Adrenal gland (tissue), 9 donors: ENCODE measurements at regions not wholly inside any gene's neighbourhood (a gene's known extent, or its start where the extent isn't known, plus 50 kb on each side); places are given as distances from the start of the nearest gene placed in this dataset.
"Not testable (repeated sequence)": the region's sequence is repeated elsewhere in the genome, so short reads cannot be mapped to it uniquely, and the experiment has no call there.

Experiments
- DNase-seq, 7 donors: peaks; one replicate each; pipeline ENCODE4 v3.0.0-alpha.2; 2019 to 2020
- H3K27ac ChIP-seq, 5 donors: fragments of 200-600 bp; sonication (generic) in 4 of 5; 1 replicate in 3 of 5; 2 replicates in 2 of 5; pipeline versions ENCODE4 v1.5.1 to v1.8.0; 2016 to 2020; ENCODE audit warnings: mild to moderate bottlenecking in 1 of 5
- H3K27me3 ChIP-seq: fragments of 200-600 bp; 2 replicates; pipeline ENCODE4 v1.8.0; 2021
- H3K36me3 ChIP-seq, 2 donors: fragments of 200-600 bp; replicated peaks in 1 of 2; 1 replicate in 1 of 2; 2 replicates in 1 of 2; pipeline versions ENCODE4 v1.5.1 to v1.8.0; 2018 to 2022
- H3K4me1 ChIP-seq, 2 donors: fragments of 200-600 bp; replicated peaks in 1 of 2; 1 replicate in 1 of 2; 2 replicates in 1 of 2; pipeline versions ENCODE4 v1.5.1 to v1.8.0; 2018 to 2021
- H3K4me3 ChIP-seq, 4 donors: fragments of 200-600 bp; sonication (generic) in 3 of 4; one replicate each; pipeline ENCODE4 v1.5.1; 2016 to 2018
- H3K9me3 ChIP-seq, 3 donors: fragments of 200-600 bp; sonication (generic) in 1 of 3; replicated peaks in 1 of 3; 1 replicate in 2 of 3; 2 replicates in 1 of 3; pipeline versions ENCODE4 v1.5.1 to v1.8.0; 2016 to 2021
- POLR2A ChIP-seq, 2 donors: fragments of 450-650 bp; IDR thresholded peaks; one replicate each; pipeline ENCODE4 v1.6.1; 2017; ENCODE audit warnings: antibody characterized with exemption in 2 of 2, mild to moderate bottlenecking in 2 of 2, moderate library complexity in 1 of 2
- WGBS, 4 donors: extraction: QIAGEN DNeasy Blood & Tissue Kit in 2 of 4; methylation state at CpG; one replicate each; pipeline versions ENCODE4 v1.1.5 to v1.1.7; 2013 to 2017; 5-methylcytosine and 5-hydroxymethylcytosine counted together
- intact Hi-C, 2 donors: fragments of 100-400 bp; cut with DNase I; formaldehyde crosslinking; loops; one replicate each; pipeline versions ENCODE4 v1.14.1 to v1.15.0; 2022 to 2023
- TF ChIP-seq, protein P1 (sequence below), 6 experiments: fragments of 450-650 bp in 4 of 6; fragments of 200-600 bp in 2 of 6; sonication (generic) in 1 of 6; IDR thresholded peaks; 1 replicate in 5 of 6; 2 replicates in 1 of 6; pipeline versions ENCODE4 v1.5.1 to v1.8.0; 2016 to 2021; ENCODE audit warnings: antibody characterized with exemption in 6 of 6, mild to moderate bottlenecking in 2 of 6, moderate library complexity in 1 of 6
- donor health status: healthy with polysubstance abuse.
- donor health status: Bipolar disorder and iron deficiency.
- donor health status: DM: yes; HTN: yes; CAD: no.
- donor health status: DM: no; HTN: no; CAD: no.
- donor health status: DM: no; HTN: no; CAD: no.

DNA sequence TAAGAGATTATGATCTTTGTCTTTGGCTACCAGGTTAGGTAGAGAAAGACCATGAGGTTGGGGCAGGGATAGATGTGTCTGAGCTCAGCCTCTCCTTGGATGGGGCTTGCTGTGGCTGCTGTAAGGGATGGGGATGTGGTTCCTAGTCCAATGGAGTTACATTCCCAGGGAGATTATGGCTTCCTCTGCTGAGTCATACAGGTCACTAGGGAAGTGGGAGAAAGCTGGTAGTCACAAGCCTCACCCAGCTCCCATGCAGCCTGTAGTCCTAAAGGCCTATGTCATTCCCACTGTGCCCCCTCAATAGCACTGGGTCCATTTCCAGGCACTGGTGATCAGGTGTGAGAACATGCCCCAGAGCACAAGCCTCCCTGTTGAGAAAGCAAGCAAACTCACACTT lies 70.6 kb upstream of the CENPE start:
- intact Hi-C loops = no loop called here
- no peak for DNase-seq
- no peaks in the 10 kb centered on the region for H3K9me3 ChIP-seq
- H3K27me3 ChIP-seq = no peaks in the 10 kb centered on the region
- no peaks in the 10 kb centered on the region for H3K36me3 ChIP-seq
- H3K4me1 ChIP-seq = no peaks in the 10 kb centered on the region
- no peak for TF ChIP-seq POLR2A (IDR thresholded peaks at IDR 0.05)
- TF ChIP-seq, protein P1, sequence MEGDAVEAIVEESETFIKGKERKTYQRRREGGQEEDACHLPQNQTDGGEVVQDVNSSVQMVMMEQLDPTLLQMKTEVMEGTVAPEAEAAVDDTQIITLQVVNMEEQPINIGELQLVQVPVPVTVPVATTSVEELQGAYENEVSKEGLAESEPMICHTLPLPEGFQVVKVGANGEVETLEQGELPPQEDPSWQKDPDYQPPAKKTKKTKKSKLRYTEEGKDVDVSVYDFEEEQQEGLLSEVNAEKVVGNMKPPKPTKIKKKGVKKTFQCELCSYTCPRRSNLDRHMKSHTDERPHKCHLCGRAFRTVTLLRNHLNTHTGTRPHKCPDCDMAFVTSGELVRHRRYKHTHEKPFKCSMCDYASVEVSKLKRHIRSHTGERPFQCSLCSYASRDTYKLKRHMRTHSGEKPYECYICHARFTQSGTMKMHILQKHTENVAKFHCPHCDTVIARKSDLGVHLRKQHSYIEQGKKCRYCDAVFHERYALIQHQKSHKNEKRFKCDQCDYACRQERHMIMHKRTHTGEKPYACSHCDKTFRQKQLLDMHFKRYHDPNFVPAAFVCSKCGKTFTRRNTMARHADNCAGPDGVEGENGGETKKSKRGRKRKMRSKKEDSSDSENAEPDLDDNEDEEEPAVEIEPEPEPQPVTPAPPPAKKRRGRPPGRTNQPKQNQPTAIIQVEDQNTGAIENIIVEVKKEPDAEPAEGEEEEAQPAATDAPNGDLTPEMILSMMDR (IDR thresholded peaks at IDR 0.05) = no peak
- no peak overlapping the region for H3K4me3 ChIP-seq
- no peak overlapping the region for H3K27ac ChIP-seq

DNA sequence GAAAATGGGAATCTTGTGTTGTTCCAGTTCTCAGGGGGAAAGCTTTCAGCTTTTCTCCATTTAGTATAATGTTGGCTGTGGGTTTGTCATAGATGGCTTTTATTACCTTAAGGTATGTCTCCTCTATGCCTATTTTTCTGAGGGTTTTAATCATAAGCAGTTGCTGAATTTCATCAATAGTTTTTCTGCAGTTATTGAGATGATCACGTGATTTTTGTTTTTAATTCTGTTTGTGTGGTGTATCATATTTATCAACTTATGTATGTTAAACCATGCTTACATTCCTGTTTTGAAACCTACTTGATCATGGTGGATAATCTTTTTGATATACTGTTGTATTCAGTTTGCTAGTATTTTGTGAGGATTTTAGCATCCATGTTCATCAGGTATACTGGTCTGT lies 66.8 kb upstream of the CENPE start:
- no peak for TF ChIP-seq POLR2A (IDR thresholded peaks at IDR 0.05)
- TF ChIP-seq, protein P1 (IDR thresholded peaks at IDR 0.05) = no peak
- Histone ChIP-seq H3K27me3 (no peaks in the 10 kb centered on the region), H3K9me3 (no peaks in the 10 kb centered on the region), H3K27ac (no peak overlapping the region), H3K4me1 (no peaks in the 10 kb centered on the region), H3K4me3 (no peak overlapping the region), H3K36me3 (no peaks in the 10 kb centered on the region)
- intact Hi-C loops = no loop called here
- no peak for DNase-seq
- 60 to 71% (median 67%) methylated on average over 1 of the region's 1 CpG for WGBS, 4 donors

DNA sequence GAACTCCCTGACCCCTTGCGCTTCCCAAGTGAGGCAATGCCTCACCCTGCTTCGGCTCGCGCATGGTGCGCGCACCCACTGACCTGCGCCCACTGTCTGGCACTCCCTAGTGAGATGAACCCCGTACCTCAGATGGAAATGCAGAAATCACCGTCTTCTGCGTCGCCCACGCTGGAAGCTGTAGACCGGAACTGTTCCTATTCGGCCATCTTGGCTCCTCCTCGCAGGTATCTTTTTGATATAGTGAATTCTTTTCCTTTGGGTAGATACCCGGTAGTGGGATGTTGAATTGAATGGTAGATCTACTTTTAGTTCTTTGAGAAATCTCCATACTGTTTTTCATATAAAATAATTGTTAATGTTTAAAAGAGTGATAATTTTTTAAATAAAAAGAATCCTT lies 57.9 kb upstream of the CENPE start:
- H3K27me3 ChIP-seq = not testable (repeated sequence)
- WGBS, 4 donors = 84 to 92% (median 88%) methylated on average over 10 to 16 of the region's 16 CpGs

More for the DNA sequence above, 57.9 kb upstream of the CENPE start:
- H3K9me3 ChIP-seq, H3K27ac ChIP-seq, H3K4me3 ChIP-seq, H3K36me3 ChIP-seq, intact Hi-C loops, DNase-seq, H3K4me1 ChIP-seq: not testable (repeated sequence)
